ENCODE measurements at regions not wholly inside any gene's neighbourhood (a gene's known extent, or its start where the extent isn't known, plus 50 kb on each side); places are given as distances from the start of the nearest gene placed in this dataset.
"Not testable (repeated sequence)": the region's sequence is repeated elsewhere in the genome, so short reads cannot be mapped to it uniquely, and the experiment has no call there.

GRCh38 chr15:77902921-77903760 is 174.4 kb downstream of the TBC1D2B start:
- TF ChIP-seq CTCF (conservative IDR thresholded peaks at IDR 0.05 in 1 of 2, IDR thresholded peaks at IDR 0.05 in 1 of 2; ENCODE audit: low read depth in 1 of 2, low read length in 2 of 2), result peak; percentile 53 to 71
- not testable (repeated sequence) for TF ChIP-seq EZH2 (IDR thresholded peaks at IDR 0.05; ENCODE audit: low read length, missing control alignments)
